Natural killer cell treated with Interleukin-12 subunit alpha and Interleukin-12 subunit beta and Interleukin-15 and Interleukin-18, amount 100 ng/mL, for 72 hours (primary cell): ENCODE measurements at regions not wholly inside any gene's neighbourhood (a gene's known extent, or its start where the extent isn't known, plus 50 kb on each side); places are given as distances from the start of the nearest gene placed in this dataset.
"Not testable (repeated sequence)": the region's sequence is repeated elsewhere in the genome, so short reads cannot be mapped to it uniquely, and the experiment has no call there.

Source experiments
- ATAC-seq, 2 donors: fragments of 150-1000 bp; cut with Tn5 transposase in 1 of 2; sonication (Bioruptor Pico), chemical (Tn5 transposase) in 1 of 2; 2 replicates each; pipeline ENCODE4 v1.10.0; 2021
- DNase-seq: peaks from one replicate; pipeline ENCODE4 v3.0.0; 2022; ENCODE audit warnings: low spot score
- H3K27ac Mint-ChIP-seq, 2 donors: 1 replicate in 1 of 2; 2 replicates in 1 of 2; pipeline ENCODE4 v1.8.0; 2022; ENCODE audit warnings: mixed read lengths in 2 of 2, mild to moderate bottlenecking in 1 of 2, moderate library complexity in 1 of 2
- H3K27me3 Mint-ChIP-seq, 2 donors: 1 replicate in 1 of 2; 2 replicates in 1 of 2; pipeline ENCODE4 v1.8.0; 2022; ENCODE audit warnings: mixed read lengths in 2 of 2
- H3K36me3 Mint-ChIP-seq: one replicate; pipeline ENCODE4 v1.8.0; 2022; ENCODE audit warnings: mixed read lengths
- H3K4me1 Mint-ChIP-seq, 2 donors: 1 replicate in 1 of 2; 2 replicates in 1 of 2; pipeline ENCODE4 v1.8.0; 2022; ENCODE audit warnings: low read depth in 2 of 2, mixed read lengths in 2 of 2, mild to moderate bottlenecking in 1 of 2
- H3K4me3 Mint-ChIP-seq: one replicate; pipeline ENCODE4 v1.8.0; 2022; ENCODE audit warnings: mixed read lengths
- H3K9me3 Mint-ChIP-seq: 2 replicates; pipeline ENCODE4 v1.8.0; 2022; ENCODE audit warnings: mixed read lengths

GRCh38 chr16:13845232-13845631, 74.7 kb upstream of the ERCC4 start:
- Mint-ChIP-seq H3K27me3 (peaks cover 10 to 13% of the 10 kb centered on the region in 2 donors), H3K4me1 (no peaks in the 10 kb centered on the region), H3K36me3 (no peaks in the 10 kb centered on the region), H3K27ac (no peak overlapping the region), H3K4me3 (no peak overlapping the region), H3K9me3 (peaks cover 6% of the 10 kb centered on the region)
- DNase-seq (no peak), ATAC-seq (no peak)

- Mint-ChIP-seq H3K27ac (no peak overlapping the region), H3K36me3 (no peaks in the 10 kb centered on the region), H3K4me3 (no peak overlapping the region), H3K27me3 (peaks cover 7 to 13% of the 10 kb centered on the region in 2 donors), H3K9me3 (peaks cover 6% of the 10 kb centered on the region), H3K4me1 (no peaks in the 10 kb centered on the region)
- ATAC-seq (no peak), DNase-seq (no peak)
These were observed 71.2 kb upstream of the ERCC4 start for GRCh38 chr16:13848795-13849194.

GRCh38 chr16:13850173-13850572, 69.8 kb upstream of the ERCC4 start:
- not testable (repeated sequence) for DNase-seq, ATAC-seq, H3K36me3 Mint-ChIP-seq, H3K27ac Mint-ChIP-seq, H3K4me3 Mint-ChIP-seq, H3K4me1 Mint-ChIP-seq, H3K9me3 Mint-ChIP-seq
- peaks cover 9 to 15% of the 10 kb centered on the region in 2 donors for H3K27me3 Mint-ChIP-seq

GRCh38 chr16:13852827-13853226, 67.1 kb upstream of the ERCC4 start:
- Mint-ChIP-seq H3K36me3 (no peaks in the 10 kb centered on the region), H3K4me3 (no peak overlapping the region), H3K27ac (no peak overlapping the region), H3K9me3 (no peaks in the 10 kb centered on the region), H3K4me1 (no peaks in the 10 kb centered on the region), H3K27me3 (peaks cover 8 to 22% of the 10 kb centered on the region in 2 donors)
- no peak for DNase-seq
- ATAC-seq = no peak

- DNase-seq (no peak), ATAC-seq (no peak)
- Mint-ChIP-seq H3K9me3 (no peaks in the 10 kb centered on the region), H3K27ac (no peak overlapping the region), H3K4me1 (no peaks in the 10 kb centered on the region), H3K36me3 (no peaks in the 10 kb centered on the region), H3K4me3 (no peak overlapping the region), H3K27me3 (peaks cover 17 to 24% of the 10 kb centered on the region in 2 donors)
These were observed 63.6 kb upstream of the ERCC4 start for GRCh38 chr16:13856398-13856797.

GRCh38 chr16:13856811-13857511, 63.0 kb upstream of the ERCC4 start:
- no peak for ATAC-seq
- Mint-ChIP-seq H3K9me3 (no peaks in the 10 kb centered on the region), H3K4me3 (no peak overlapping the region), H3K27me3 (peaks cover 17 to 28% of the 10 kb centered on the region in 2 donors), H3K27ac (no peak overlapping the region), H3K4me1 (no peaks in the 10 kb centered on the region), H3K36me3 (no peaks in the 10 kb centered on the region)
- no peak for DNase-seq

GRCh38 chr16:13858873-13859580, 60.9 kb upstream of the ERCC4 start:
- ATAC-seq (no peak), DNase-seq (no peak)
- no peaks in the 10 kb centered on the region for H3K4me1 Mint-ChIP-seq
- H3K4me3 Mint-ChIP-seq = no peak overlapping the region
- H3K27me3 Mint-ChIP-seq = peaks cover 17 to 37% of the 10 kb centered on the region in 2 donors
- H3K9me3 Mint-ChIP-seq = no peaks in the 10 kb centered on the region
- H3K36me3 Mint-ChIP-seq = no peaks in the 10 kb centered on the region
- no peak overlapping the region for H3K27ac Mint-ChIP-seq

- DNase-seq (no peak), ATAC-seq (no peak)
- H3K36me3 Mint-ChIP-seq = no peaks in the 10 kb centered on the region
- H3K9me3 Mint-ChIP-seq = peaks cover 3% of the 10 kb centered on the region
- no peak overlapping the region for H3K4me3 Mint-ChIP-seq
- peaks cover 11 to 41% of the 10 kb centered on the region in 2 donors for H3K27me3 Mint-ChIP-seq
- H3K4me1 Mint-ChIP-seq = no peaks in the 10 kb centered on the region
- H3K27ac Mint-ChIP-seq = no peak overlapping the region
These were observed 56.7 kb upstream of the ERCC4 start for GRCh38 chr16:13863075-13863765.

GRCh38 chr16:13864689-13865088, 55.3 kb upstream of the ERCC4 start:
- Mint-ChIP-seq H3K27ac (no peak overlapping the region), H3K9me3 (peaks cover 3% of the 10 kb centered on the region), H3K4me1 (no peaks in the 10 kb centered on the region), H3K36me3 (no peaks in the 10 kb centered on the region), H3K27me3 (peaks cover 15 to 45% of the 10 kb centered on the region in 2 donors), H3K4me3 (no peak overlapping the region)
- ATAC-seq (no peak), DNase-seq (no peak)

GRCh38 chr16:13866073-13866472, 53.9 kb upstream of the ERCC4 start:
- Mint-ChIP-seq H3K9me3 (peaks cover 3% of the 10 kb centered on the region), H3K36me3 (no peaks in the 10 kb centered on the region), H3K27me3 (peaks cover 12 to 36% of the 10 kb centered on the region in 2 donors), H3K4me1 (no peaks in the 10 kb centered on the region), H3K27ac (no peak overlapping the region), H3K4me3 (no peak overlapping the region)
- peak in 1 of 2 donors; percentile 57 for ATAC-seq
- DNase-seq = no peak
